ENCODE measurements at regions not wholly inside any gene's neighbourhood (a gene's known extent, or its start where the extent isn't known, plus 50 kb on each side); places are given as distances from the start of the nearest gene placed in this dataset.

DNA sequence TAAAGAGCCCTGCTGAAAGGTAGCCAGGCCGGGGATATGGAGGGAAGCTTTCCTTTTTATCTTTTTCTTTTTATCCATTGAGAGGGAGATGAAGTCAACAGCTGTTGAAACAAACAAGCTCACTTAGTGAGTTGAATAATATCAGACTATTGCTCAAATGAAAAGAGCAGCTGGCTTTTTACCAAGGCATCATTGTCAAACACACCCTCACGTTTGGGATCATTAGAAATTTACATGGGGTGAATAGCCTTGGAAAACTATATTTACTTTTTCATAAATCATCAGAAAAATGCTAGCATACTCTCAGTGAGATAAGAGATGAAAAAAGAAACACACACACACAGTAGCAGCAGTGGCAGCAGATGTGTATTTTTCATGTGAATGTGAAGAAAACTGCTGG, 71.5 kb upstream of the HNMT start:
- H3K27me3 ChIP-seq = no peaks in the 10 kb centered on the region
- no peaks in the 10 kb centered on the region for H3K9me3 ChIP-seq
- intact Hi-C loops (cut with DNase I; ENCODE audit: low total_unique reads) = no loop called here
- H3K36me3 ChIP-seq = no peaks in the 10 kb centered on the region
- TF ChIP-seq POLR2A (IDR thresholded peaks at IDR 0.05) = no peak
- TF ChIP-seq, protein P1, sequence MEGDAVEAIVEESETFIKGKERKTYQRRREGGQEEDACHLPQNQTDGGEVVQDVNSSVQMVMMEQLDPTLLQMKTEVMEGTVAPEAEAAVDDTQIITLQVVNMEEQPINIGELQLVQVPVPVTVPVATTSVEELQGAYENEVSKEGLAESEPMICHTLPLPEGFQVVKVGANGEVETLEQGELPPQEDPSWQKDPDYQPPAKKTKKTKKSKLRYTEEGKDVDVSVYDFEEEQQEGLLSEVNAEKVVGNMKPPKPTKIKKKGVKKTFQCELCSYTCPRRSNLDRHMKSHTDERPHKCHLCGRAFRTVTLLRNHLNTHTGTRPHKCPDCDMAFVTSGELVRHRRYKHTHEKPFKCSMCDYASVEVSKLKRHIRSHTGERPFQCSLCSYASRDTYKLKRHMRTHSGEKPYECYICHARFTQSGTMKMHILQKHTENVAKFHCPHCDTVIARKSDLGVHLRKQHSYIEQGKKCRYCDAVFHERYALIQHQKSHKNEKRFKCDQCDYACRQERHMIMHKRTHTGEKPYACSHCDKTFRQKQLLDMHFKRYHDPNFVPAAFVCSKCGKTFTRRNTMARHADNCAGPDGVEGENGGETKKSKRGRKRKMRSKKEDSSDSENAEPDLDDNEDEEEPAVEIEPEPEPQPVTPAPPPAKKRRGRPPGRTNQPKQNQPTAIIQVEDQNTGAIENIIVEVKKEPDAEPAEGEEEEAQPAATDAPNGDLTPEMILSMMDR (IDR thresholded peaks at IDR 0.05) = no peak
- no peak for TF ChIP-seq POLR2AphosphoS5 (IDR thresholded peaks at IDR 0.05)
- no peaks in the 10 kb centered on the region for H3K4me1 ChIP-seq
- no peak for DNase-seq (ENCODE audit: low spot score in 2 of 2)
- H3K4me3 ChIP-seq = no peak overlapping the region
- H3K27ac ChIP-seq = no peak overlapping the region

DNA sequence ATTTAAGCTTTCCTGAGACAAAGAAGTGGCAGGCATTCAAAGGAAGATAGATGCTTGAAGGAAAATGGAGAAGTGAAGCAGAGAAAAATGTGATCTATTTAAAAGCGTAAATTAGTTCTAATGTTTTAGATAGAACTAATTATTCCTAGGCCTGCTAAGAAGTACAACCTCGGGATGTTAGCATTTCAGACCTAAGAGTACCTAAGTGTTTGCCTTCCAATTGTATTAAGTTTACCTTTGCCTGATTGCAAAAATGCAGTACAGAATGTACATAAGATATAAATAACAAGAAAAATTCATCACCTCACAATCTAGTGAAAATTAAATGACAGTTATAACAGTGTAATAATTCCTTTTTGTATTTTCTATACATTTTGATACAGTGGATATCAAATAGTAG, 71.1 kb upstream of the HNMT start:
- intact Hi-C loops (cut with DNase I; ENCODE audit: low total_unique reads) = no loop called here
- H3K36me3 ChIP-seq = no peaks in the 10 kb centered on the region
- no peaks in the 10 kb centered on the region for H3K9me3 ChIP-seq
- no peaks in the 10 kb centered on the region for H3K4me1 ChIP-seq
- no peak overlapping the region for H3K4me3 ChIP-seq
- no peak for DNase-seq (ENCODE audit: low spot score in 2 of 2)
- H3K27me3 ChIP-seq = no peaks in the 10 kb centered on the region
- TF ChIP-seq POLR2A (IDR thresholded peaks at IDR 0.05) = no peak
- TF ChIP-seq, protein P1 (IDR thresholded peaks at IDR 0.05) = no peak
- no peak for TF ChIP-seq POLR2AphosphoS5 (IDR thresholded peaks at IDR 0.05)
- no peak overlapping the region for H3K27ac ChIP-seq

DNA sequence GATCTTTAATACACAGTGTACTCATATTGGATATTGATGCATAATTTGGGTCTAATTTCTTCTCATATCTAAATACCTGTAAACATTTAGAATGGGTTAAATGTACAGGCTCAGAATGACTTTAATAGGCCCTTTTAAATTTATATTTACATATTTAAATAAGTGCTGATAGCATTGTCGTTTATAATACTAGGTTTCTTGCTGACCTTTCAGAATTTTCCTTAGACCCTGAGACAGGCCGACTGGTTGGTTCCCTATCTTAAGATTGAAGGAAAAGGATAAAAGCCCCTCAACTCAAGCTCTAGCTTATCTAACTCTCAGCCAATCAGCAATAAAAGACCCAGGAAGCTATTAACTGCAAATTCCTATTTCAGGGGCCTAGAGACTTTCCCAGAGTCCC, 67.8 kb upstream of the HNMT start:
- H3K4me3 ChIP-seq = no peak overlapping the region
- no peak for DNase-seq (ENCODE audit: low spot score in 2 of 2)
- H3K27me3 ChIP-seq = no peaks in the 10 kb centered on the region
- no peaks in the 10 kb centered on the region for H3K4me1 ChIP-seq
- H3K9me3 ChIP-seq = no peaks in the 10 kb centered on the region
- no peak overlapping the region for H3K27ac ChIP-seq
- intact Hi-C loops (cut with DNase I; ENCODE audit: low total_unique reads) = no loop called here
- TF ChIP-seq, protein P1 (IDR thresholded peaks at IDR 0.05) = no peak
- TF ChIP-seq POLR2AphosphoS5 (IDR thresholded peaks at IDR 0.05) (no peak), POLR2A (IDR thresholded peaks at IDR 0.05) (no peak)
- H3K36me3 ChIP-seq = no peaks in the 10 kb centered on the region

DNA sequence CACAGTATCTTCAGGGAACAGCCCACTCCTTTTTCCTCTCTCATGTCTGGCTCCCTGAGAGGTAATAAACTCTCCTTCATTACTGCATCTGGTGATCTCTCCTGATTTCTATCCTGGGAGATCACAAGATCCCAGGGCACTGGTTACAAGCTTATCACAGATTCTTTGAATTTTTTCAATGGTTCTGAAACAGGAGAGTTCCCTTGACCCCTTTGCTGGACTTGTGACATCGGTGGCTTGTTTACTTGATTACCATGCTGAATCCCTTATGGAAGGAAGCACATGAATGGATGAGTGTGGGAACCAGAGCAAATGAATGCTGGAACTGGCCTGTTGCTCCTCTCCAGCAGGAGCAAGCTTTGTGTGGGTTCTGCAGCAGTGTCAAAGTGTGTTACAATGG, 67.2 kb upstream of the HNMT start:
- no peaks in the 10 kb centered on the region for H3K27me3 ChIP-seq
- no peak for DNase-seq (ENCODE audit: low spot score in 2 of 2)
- no peaks in the 10 kb centered on the region for H3K36me3 ChIP-seq
- TF ChIP-seq, protein P1 (IDR thresholded peaks at IDR 0.05) = no peak
- no peak for TF ChIP-seq POLR2AphosphoS5 (IDR thresholded peaks at IDR 0.05)
- TF ChIP-seq POLR2A (IDR thresholded peaks at IDR 0.05) = no peak
- H3K9me3 ChIP-seq = no peaks in the 10 kb centered on the region
- no peak overlapping the region for H3K27ac ChIP-seq
- intact Hi-C loops (cut with DNase I; ENCODE audit: low total_unique reads) = no loop called here
- H3K4me1 ChIP-seq = no peaks in the 10 kb centered on the region
- no peak overlapping the region for H3K4me3 ChIP-seq

DNA sequence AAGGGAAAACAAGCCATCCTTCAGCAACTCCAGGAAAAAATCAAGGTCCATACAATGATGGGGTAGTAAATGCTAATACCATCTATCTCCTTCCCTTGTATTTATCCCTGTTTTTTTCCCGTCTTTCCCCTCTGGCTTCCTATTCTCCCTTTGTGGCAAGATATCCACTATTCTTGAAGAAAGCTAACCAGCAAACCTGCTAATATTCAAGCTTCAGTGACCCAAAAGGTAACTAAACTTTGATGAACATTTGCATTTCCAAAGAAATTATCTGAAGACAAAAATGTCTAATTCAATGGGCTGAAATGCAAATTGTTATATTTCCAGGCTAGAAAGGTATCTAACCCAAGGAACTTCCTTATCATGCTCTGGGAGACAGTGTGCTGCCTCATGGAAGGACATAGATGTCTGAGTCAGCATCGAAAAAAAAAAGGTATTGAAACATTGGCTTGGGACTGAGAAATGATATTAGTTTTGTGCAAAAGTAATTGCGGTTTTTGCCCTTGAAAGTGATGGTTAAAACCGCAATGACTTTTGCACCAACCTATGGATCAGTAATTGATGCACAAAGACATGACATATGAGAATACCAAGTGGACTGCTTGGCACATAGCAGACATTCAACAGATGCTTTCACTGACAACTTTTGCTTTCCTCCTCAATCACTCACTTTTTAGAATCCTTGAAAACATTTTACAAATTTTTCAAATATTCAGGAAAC, 63.7 kb upstream of the HNMT start:
- Histone ChIP-seq H3K27ac (no peak overlapping the region), H3K4me1 (no peaks in the 10 kb centered on the region), H3K27me3 (no peaks in the 10 kb centered on the region), H3K9me3 (no peaks in the 10 kb centered on the region), H3K36me3 (no peaks in the 10 kb centered on the region), H3K4me3 (no peak overlapping the region)
- TF ChIP-seq POLR2AphosphoS5 (IDR thresholded peaks at IDR 0.05) (no peak), POLR2A (IDR thresholded peaks at IDR 0.05) (no peak)
- TF ChIP-seq, protein P1 (IDR thresholded peaks at IDR 0.05) = no peak
- intact Hi-C loops (cut with DNase I; ENCODE audit: low total_unique reads) = no loop called here
- DNase-seq (ENCODE audit: low spot score in 2 of 2) = no peak

Measured in breast epithelium (tissue), 4 donors.